ENCODE measurements at regions not wholly inside any gene's neighbourhood (a gene's known extent, or its start where the extent isn't known, plus 50 kb on each side); places are given as distances from the start of the nearest gene placed in this dataset.
A peak's percentile ranks its signal among the peaks of the same experiment; 100 is the strongest.

- no peak for DNase-seq
- TF ChIP-seq, protein P1, sequence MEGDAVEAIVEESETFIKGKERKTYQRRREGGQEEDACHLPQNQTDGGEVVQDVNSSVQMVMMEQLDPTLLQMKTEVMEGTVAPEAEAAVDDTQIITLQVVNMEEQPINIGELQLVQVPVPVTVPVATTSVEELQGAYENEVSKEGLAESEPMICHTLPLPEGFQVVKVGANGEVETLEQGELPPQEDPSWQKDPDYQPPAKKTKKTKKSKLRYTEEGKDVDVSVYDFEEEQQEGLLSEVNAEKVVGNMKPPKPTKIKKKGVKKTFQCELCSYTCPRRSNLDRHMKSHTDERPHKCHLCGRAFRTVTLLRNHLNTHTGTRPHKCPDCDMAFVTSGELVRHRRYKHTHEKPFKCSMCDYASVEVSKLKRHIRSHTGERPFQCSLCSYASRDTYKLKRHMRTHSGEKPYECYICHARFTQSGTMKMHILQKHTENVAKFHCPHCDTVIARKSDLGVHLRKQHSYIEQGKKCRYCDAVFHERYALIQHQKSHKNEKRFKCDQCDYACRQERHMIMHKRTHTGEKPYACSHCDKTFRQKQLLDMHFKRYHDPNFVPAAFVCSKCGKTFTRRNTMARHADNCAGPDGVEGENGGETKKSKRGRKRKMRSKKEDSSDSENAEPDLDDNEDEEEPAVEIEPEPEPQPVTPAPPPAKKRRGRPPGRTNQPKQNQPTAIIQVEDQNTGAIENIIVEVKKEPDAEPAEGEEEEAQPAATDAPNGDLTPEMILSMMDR (IDR thresholded peaks at IDR 0.05): no peak
- Mint-ChIP-seq H3K4me1 (no peaks in the 10 kb centered on the region), H3K36me3 (ENCODE audit: low read depth) (peaks cover 23% of the 10 kb centered on the region), H3K9me3 (peaks cover 31% of the 10 kb centered on the region), H3K27me3 (ENCODE audit: low read depth, poor library complexity) (no peaks in the 10 kb centered on the region), H3K4me3 (no peak overlapping the region), H3K27ac (peak overlapping the region; percentile 23)
These were observed 94.8 kb upstream of the COL5A2 start for GRCh38 chr2:189274361-189274760.

- H3K4me1 Mint-ChIP-seq: no peaks in the 10 kb centered on the region
- TF ChIP-seq, protein P1 (IDR thresholded peaks at IDR 0.05): no peak
- no peak overlapping the region for H3K27ac Mint-ChIP-seq
- peaks cover 12% of the 10 kb centered on the region for H3K9me3 Mint-ChIP-seq
- no peak for DNase-seq
- H3K36me3 Mint-ChIP-seq (ENCODE audit: low read depth): peaks cover 7% of the 10 kb centered on the region
- no peaks in the 10 kb centered on the region for H3K27me3 Mint-ChIP-seq (ENCODE audit: low read depth, poor library complexity)
- H3K4me3 Mint-ChIP-seq: no peak overlapping the region
These were observed 96.7 kb upstream of the COL5A2 start for GRCh38 chr2:189276277-189276676.

GRCh38 chr2:189281201-189281600 lies 101.6 kb upstream of the COL5A2 start:
- no peak for DNase-seq
- Mint-ChIP-seq H3K36me3 (ENCODE audit: low read depth) (no peaks in the 10 kb centered on the region), H3K27me3 (ENCODE audit: low read depth, poor library complexity) (no peaks in the 10 kb centered on the region), H3K9me3 (peaks cover 4% of the 10 kb centered on the region), H3K4me3 (no peak overlapping the region), H3K4me1 (peaks cover 3% of the 10 kb centered on the region), H3K27ac (no peak overlapping the region)
- TF ChIP-seq, protein P1 (IDR thresholded peaks at IDR 0.05): no peak

DNA sequence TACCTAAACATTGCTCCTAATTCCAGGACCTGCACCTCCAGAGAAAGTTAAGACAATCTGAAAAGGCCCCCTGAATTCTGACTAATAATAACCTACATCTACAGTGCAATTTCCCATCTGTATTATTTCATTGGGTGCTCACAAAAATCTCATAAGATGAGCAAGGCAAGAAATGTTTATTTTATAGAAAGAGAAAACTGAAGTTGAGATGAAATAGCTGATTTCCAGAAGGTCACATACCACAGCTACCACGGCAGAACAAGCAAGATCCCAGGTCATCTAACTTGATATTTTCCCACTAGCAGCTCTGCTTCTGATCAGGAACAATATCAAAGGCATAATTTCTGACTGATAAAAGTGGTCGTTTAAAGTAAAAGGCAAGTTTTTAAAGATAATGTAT lies 105.8 kb upstream of the COL5A2 start:
- Mint-ChIP-seq H3K4me1 (peaks cover 20% of the 10 kb centered on the region), H3K27ac (no peak overlapping the region), H3K27me3 (ENCODE audit: low read depth, poor library complexity) (no peaks in the 10 kb centered on the region), H3K9me3 (peaks cover 15% of the 10 kb centered on the region), H3K4me3 (no peak overlapping the region), H3K36me3 (ENCODE audit: low read depth) (peaks cover 7% of the 10 kb centered on the region)
- TF ChIP-seq, protein P1 (IDR thresholded peaks at IDR 0.05): no peak
- DNase-seq: no peak

DNA sequence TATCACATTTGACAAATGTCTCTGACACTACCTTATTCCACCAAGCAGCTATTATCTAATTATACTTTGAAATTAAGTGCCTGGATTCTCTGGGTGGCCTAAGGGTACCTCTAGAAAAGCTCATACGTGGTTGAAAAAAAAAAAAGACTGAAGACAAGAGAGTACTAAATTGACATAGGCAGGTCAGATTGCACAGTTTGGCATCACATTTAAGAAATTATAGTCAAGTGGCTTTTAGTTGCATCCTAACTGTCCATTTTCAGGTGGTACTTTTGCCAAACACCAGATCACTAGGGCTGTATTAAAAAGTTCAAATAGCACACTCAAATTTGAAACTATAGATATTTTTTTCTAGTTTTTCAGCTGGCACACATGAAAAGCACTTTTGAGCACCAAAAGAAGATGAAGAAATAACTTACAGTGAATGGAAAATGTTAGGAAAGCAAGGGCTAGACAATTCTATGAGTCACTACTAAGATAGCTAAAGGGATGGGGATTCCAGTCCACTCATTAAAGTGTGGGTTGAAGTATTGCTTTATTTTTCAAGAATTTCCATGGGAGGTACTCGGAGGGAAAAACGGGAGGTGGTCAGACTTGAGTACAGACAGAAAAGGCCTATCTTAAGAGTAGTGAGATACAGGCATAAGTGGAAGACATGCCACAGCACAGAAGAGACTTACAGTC lies 106.5 kb upstream of the COL5A2 start:
- no peak for DNase-seq
- Mint-ChIP-seq H3K4me3 (no peak overlapping the region), H3K4me1 (peaks cover 20% of the 10 kb centered on the region), H3K36me3 (ENCODE audit: low read depth) (peaks cover 12% of the 10 kb centered on the region), H3K27ac (peak overlapping the region; percentile 25), H3K9me3 (peaks cover 20% of the 10 kb centered on the region), H3K27me3 (ENCODE audit: low read depth, poor library complexity) (no peaks in the 10 kb centered on the region)
- TF ChIP-seq, protein P1 (IDR thresholded peaks at IDR 0.05): no peak

GRCh38 chr2:189287363-189287762 lies 107.8 kb upstream of the COL5A2 start:
- H3K27ac Mint-ChIP-seq: no peak overlapping the region

More at GRCh38 chr2:189287363-189287762, 107.8 kb upstream of the COL5A2 start:
- Mint-ChIP-seq H3K4me1 (peaks cover 20% of the 10 kb centered on the region), H3K36me3 (ENCODE audit: low read depth) (peaks cover 20% of the 10 kb centered on the region), H3K4me3 (no peak overlapping the region), H3K27me3 (ENCODE audit: low read depth, poor library complexity) (no peaks in the 10 kb centered on the region), H3K9me3 (peaks cover 27% of the 10 kb centered on the region)
- TF ChIP-seq, protein P1 (IDR thresholded peaks at IDR 0.05): no peak
- DNase-seq: no peak
